ENCODE measurements at regions not wholly inside any gene's neighbourhood (a gene's known extent, or its start where the extent isn't known, plus 50 kb on each side); places are given as distances from the start of the nearest gene placed in this dataset.

DNA sequence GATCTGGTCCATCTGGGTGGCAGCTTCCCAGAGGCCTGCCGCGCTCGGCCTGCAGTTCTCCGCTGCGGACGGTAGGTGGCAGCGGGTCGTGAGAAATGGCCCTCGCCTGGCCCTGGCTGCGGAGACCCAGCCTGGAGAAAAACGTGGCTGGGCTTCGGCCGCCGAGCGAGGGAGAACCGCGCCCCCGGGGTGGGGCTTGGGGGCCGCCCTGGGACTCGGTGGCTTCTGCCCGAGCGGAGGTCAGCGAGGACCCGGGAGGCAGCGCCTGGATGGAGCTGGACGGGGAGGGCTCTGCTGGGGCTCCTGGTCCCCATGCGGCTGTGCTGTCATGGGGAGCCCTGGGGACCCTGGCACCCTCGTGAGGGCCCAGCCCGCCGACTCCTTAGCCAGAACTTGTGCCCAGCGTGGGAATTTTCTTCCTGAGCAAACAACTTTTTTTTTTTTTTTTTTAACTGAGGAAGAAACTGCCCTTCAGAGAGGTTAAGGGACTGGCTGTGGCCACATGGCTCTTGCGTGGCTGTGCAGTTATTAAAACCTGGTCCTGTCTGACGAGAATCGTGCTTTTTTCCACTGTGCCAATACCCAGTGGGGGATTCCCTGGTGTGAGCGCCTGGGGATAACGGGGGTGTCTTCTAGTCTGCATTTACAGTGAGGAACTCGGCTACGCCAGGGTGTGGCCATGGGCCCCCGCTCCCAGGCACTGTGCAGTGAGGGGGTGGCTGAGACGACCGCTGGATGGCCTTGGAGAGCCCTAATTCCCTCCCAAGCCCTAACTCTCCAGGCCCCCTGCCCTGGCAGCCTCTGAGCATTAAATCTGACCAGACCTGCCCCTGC lies 535.6 kb downstream of the INSC start:
- Histone ChIP-seq H3K27ac (ENCODE audit: low read length) (no peak overlapping the region), H3K27me3 (ENCODE audit: low read depth, low read length) (peaks cover 11% of the 10 kb centered on the region), H3K36me3 (replicated peaks; ENCODE audit: low read depth, low read length) (no peaks in the 10 kb centered on the region), H3K79me2 (ENCODE audit: low read length) (no peaks in the 10 kb centered on the region), H4K20me1 (ENCODE audit: insufficient read depth, low read length) (no peaks in the 10 kb centered on the region), H3K4me1 (ENCODE audit: low read length) (peaks cover 8% of the 10 kb centered on the region; the same call in 1 of the 2 replicates), H2AFZ (ENCODE audit: low read depth, low read length) (peak overlapping the region; percentile 82), H3K4me3 (ENCODE audit: low read length) (peak overlapping the region; percentile 82), H3K9me3 (ENCODE audit: insufficient read depth, low read length) (no peaks in the 10 kb centered on the region), H3K4me2 (ENCODE audit: low read length) (peak overlapping the region; percentile 98), H3K9ac (ENCODE audit: low read length) (peak overlapping the region; percentile 59)
- TF ChIP-seq CTCF (IDR thresholded peaks at IDR 0.05; ENCODE audit: low read depth, low read length) (peak; percentile 78), EZH2phosphoT487 (IDR thresholded peaks at IDR 0.05; ENCODE audit: low read depth) (no peak)

DNA sequence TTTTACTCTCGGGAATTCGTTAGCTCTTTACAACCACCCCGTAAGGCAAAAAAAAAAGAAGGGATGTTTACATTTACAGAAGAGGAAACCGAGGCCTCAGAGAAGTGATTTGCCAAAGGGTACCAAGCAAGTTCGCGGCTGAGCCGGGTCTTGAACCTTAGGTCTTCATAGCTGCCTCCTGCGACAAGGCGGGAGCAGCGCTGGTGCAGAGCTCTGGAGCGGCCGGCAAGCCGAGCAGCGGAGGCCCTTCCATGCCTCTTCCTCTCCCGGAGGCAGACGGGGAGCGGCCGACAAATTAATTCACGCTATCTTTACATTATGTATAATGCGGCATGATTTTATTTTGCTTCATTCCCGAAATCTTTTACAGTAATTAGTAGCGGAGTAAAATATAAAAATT lies 536.3 kb downstream of the INSC start:
- TF ChIP-seq CTCF (IDR thresholded peaks at IDR 0.05; ENCODE audit: low read depth, low read length) (no peak), EZH2phosphoT487 (IDR thresholded peaks at IDR 0.05; ENCODE audit: low read depth) (no peak)
- Histone ChIP-seq H4K20me1 (ENCODE audit: insufficient read depth, low read length) (no peaks in the 10 kb centered on the region), H3K4me3 (ENCODE audit: low read length) (no peak overlapping the region), H3K27ac (ENCODE audit: low read length) (no peak overlapping the region), H2AFZ (ENCODE audit: low read depth, low read length) (no peak overlapping the region), H3K4me1 (ENCODE audit: low read length) (peaks cover 8% of the 10 kb centered on the region; the same call in 1 of the 2 replicates), H3K79me2 (ENCODE audit: low read length) (no peaks in the 10 kb centered on the region), H3K27me3 (ENCODE audit: low read depth, low read length) (peaks cover 14% of the 10 kb centered on the region), H3K36me3 (replicated peaks; ENCODE audit: low read depth, low read length) (no peaks in the 10 kb centered on the region), H3K4me2 (ENCODE audit: low read length) (no peak overlapping the region), H3K9ac (ENCODE audit: low read length) (no peak overlapping the region), H3K9me3 (ENCODE audit: insufficient read depth, low read length) (no peaks in the 10 kb centered on the region)

- no peaks in the 10 kb centered on the region for H3K79me2 ChIP-seq (ENCODE audit: low read length)
- no peak overlapping the region for H3K4me3 ChIP-seq (ENCODE audit: low read length)
- H3K27me3 ChIP-seq (ENCODE audit: low read depth, low read length) = peaks cover 20% of the 10 kb centered on the region
- no peak for TF ChIP-seq CTCF (IDR thresholded peaks at IDR 0.05; ENCODE audit: low read depth, low read length)
- no peak for TF ChIP-seq EZH2phosphoT487 (IDR thresholded peaks at IDR 0.05; ENCODE audit: low read depth)
- H3K9me3 ChIP-seq (ENCODE audit: insufficient read depth, low read length) = no peaks in the 10 kb centered on the region
- H3K4me1 ChIP-seq (ENCODE audit: low read length) = peaks cover 8% of the 10 kb centered on the region; the same call in 1 of the 2 replicates
- H3K36me3 ChIP-seq (replicated peaks; ENCODE audit: low read depth, low read length) = no peaks in the 10 kb centered on the region
- H4K20me1 ChIP-seq (ENCODE audit: insufficient read depth, low read length) = no peaks in the 10 kb centered on the region
- H3K27ac ChIP-seq (ENCODE audit: low read length) = no peak overlapping the region
- no peak overlapping the region for H2AFZ ChIP-seq (ENCODE audit: low read depth, low read length)
- H3K9ac ChIP-seq (ENCODE audit: low read length) = no peak overlapping the region
- no peak overlapping the region for H3K4me2 ChIP-seq (ENCODE audit: low read length)
Observed at GRCh38 chr11:15651816-15652215, 537.1 kb downstream of the INSC start.

DNA sequence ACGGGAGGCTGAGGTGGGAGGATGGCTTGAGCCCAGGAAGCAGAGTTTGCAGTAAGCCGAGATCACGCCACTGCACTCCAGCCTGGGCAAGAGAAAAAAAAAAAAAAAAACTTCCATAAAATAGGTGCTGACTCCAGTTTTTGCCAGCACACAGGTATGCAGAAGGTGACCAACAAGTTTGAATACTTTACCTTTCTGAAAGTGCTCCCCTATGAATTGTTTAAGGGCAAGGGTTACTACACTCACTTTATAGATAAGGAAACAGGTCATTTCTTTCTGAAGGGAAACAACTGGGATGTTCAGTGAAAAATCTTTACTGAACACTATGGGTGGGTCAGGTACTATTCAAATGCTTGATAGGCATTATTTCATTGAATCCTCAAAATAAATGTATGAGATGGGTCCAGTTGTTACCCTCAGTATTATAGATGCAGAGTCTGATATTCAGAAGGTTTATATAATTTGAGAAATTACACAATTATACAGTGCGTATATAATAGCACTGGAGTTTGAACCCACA lies 538.5 kb downstream of the INSC start:
- H2AFZ ChIP-seq (ENCODE audit: low read depth, low read length) = no peak overlapping the region
- TF ChIP-seq EZH2phosphoT487 (IDR thresholded peaks at IDR 0.05; ENCODE audit: low read depth) (no peak), CTCF (IDR thresholded peaks at IDR 0.05; ENCODE audit: low read depth, low read length) (no peak)
- H3K9me3 ChIP-seq (ENCODE audit: insufficient read depth, low read length) = no peaks in the 10 kb centered on the region
- H3K27ac ChIP-seq (ENCODE audit: low read length) = no peak overlapping the region
- H3K4me3 ChIP-seq (ENCODE audit: low read length) = no peak overlapping the region
- H3K4me1 ChIP-seq (ENCODE audit: low read length) = peaks cover 8% of the 10 kb centered on the region; the same call in 1 of the 2 replicates
- H3K79me2 ChIP-seq (ENCODE audit: low read length) = no peaks in the 10 kb centered on the region
- H3K36me3 ChIP-seq (replicated peaks; ENCODE audit: low read depth, low read length) = no peaks in the 10 kb centered on the region
- no peaks in the 10 kb centered on the region for H4K20me1 ChIP-seq (ENCODE audit: insufficient read depth, low read length)
- H3K4me2 ChIP-seq (ENCODE audit: low read length) = no peak overlapping the region
- H3K27me3 ChIP-seq (ENCODE audit: low read depth, low read length) = peaks cover 30% of the 10 kb centered on the region
- H3K9ac ChIP-seq (ENCODE audit: low read length) = no peak overlapping the region
